Breast epithelium (tissue), 3 donors: ENCODE measurements at regions not wholly inside any gene's neighbourhood (a gene's known extent, or its start where the extent isn't known, plus 50 kb on each side); places are given as distances from the start of the nearest gene placed in this dataset.

Source experiments
- CTCF ChIP-seq, 3 donors: fragments of 450-650 bp; IDR thresholded peaks; one replicate each; pipeline ENCODE4 v1.5.1; 2016 to 2017; ENCODE audit warnings: antibody characterized with exemption in 3 of 3, mild to moderate bottlenecking in 3 of 3, moderate library complexity in 3 of 3
- POLR2AphosphoS5 ChIP-seq, 3 donors: sonication (generic); formaldehyde crosslinking; IDR thresholded peaks; one replicate each; pipeline ENCODE4 v1.6.1; 2017; ENCODE audit warnings: antibody characterized with exemption in 3 of 3

DNA sequence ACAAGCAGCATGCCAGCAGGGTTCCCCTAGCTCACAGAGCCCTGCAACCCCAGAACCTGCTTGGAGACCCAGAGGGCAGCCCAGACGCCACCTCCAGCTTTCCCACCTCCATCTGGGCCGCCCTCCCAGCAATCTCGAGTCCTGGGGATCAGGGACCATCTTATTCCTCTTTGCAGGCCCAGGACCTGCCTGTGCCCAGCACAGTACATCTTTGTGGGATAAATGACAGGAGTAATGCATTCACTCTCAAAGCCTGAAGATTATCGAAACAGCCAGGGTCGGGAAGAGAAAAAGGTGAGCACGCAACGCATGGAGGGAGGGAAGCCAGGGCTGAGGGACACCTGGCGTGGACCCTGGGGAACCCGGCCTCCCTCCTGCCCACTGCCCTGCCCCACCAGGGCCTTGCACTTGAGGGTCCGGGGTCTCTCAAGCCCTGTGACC lies 144.1 kb downstream of the NDUFA10 start:
- TF ChIP-seq CTCF (IDR thresholded peaks at IDR 0.05) = no peak
- no peak for TF ChIP-seq POLR2AphosphoS5 (IDR thresholded peaks at IDR 0.05)
